Islet of Langerhans (tissue), 1 donor: ENCODE measurements at regions not wholly inside any gene's neighbourhood (a gene's known extent, or its start where the extent isn't known, plus 50 kb on each side); places are given as distances from the start of the nearest gene placed in this dataset.

ENCODE experiments used
- FAIRE-seq: peaks from one replicate; lab custom pipeline; 2011; peaks lifted over from hg19 to GRCh38; lab: Jason Lieb, UNC

DNA sequence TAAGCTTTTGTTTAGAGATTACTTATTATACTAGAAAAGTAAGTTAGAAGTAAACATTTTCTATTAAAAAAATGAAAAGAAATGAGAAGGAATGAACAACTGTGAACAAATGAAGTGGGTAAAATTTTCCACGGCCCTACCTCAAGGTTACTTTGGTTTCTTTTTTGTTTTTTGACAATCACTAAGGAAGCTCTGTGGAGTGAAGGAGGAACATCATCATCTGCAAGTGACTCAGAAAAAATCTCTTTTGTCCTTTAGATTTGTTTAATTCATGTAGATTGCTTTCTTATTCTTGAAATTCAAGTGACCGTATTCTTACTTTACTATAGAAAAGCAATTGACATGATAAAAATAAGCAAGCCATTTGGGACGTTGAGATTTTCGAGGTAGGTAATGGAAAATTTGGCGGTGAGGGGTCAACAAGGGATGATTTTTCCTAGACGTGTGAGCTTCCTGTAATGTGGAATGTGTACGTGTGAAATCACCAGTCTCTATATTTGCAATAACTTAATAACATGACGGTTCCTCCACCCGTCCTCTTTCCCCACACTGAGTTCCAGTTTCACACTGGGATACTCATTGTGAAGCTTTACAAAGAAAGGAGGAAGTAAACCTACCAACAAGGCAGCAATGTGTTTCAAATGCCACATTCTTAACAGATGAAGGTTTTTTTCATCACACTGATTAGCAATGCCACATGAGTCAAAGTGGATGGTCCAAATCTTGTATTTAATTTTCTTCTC lies 62.3 kb upstream of the EGLN3 start:
- FAIRE-seq, result no peak

DNA sequence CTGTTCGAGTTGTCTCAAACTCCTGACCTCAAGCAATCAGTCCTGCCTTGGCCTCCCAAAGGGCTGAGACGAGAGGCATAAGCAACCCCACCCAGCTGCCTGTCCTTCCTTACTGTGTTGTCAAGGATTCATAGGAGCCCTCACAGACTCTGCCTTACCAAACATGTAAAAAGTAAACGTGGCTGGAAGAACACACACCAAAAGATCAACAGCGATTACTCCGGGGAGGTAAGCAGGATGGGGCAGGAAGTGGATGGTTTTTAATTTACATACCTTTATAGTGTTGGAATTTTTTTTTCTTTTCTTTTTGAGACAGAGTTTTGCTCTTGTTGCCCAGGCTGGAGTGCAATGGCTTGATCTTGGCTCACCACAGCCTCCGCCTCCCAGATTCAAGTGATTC lies 61.5 kb upstream of the EGLN3 start:
- no peak for FAIRE-seq

DNA sequence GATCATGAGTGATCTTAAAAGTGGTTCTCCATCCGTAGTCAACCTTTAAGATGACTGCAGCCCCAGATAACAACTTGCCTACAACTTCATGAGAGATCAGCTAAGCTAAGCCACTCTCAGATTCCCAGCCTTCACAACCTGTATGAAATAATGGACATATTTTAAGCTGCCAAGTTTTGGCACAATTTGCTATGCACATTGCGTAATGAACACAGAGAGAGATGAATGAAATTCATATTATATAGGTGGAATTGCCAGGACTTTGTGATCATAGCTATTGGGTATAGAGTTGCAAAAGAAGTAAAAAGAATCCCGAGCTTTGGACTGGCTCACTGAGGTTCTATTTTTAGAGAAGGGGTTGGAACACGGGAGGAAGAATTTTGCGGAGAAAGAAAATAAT lies 59.1 kb upstream of the EGLN3 start:
- no peak for FAIRE-seq

DNA sequence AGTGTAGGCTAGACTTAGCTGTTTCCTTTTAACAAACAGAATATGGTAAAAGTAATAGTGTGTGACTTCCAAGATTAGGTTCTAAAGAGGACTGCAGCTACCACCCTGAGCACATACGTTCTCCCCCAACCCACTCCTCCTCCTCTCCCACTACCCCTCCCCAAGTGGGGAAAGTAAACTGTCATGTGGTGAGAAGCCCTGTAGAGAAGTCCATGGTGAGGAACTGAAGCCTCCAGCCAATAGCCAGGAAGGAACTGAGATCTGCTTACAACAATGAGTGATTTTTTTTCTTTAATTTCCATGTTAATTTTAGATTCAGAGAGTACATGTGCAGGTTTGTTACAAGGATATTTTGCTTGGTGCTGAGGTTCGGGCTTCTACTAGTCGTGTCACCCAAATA lies 57.0 kb upstream of the EGLN3 start:
- no peak for FAIRE-seq

DNA sequence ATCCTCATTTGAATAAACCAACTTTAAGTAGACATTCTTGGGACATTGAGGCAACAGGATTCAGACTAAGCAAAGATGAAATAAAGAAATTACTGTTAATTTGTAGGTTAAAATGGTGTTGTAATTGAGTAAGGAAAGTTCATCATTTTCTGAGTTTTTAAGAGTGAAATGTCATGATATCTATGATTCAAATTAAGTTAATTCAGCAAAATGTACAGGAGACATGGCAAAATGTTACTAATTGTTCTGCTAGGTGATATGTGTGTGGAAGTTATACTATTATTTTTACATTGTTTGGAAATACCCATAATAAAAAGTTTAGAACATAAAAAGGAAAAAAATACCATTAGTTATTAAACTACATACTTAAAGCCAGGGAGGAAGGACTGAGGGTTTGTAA lies 55.0 kb upstream of the EGLN3 start:
- no peak for FAIRE-seq

DNA sequence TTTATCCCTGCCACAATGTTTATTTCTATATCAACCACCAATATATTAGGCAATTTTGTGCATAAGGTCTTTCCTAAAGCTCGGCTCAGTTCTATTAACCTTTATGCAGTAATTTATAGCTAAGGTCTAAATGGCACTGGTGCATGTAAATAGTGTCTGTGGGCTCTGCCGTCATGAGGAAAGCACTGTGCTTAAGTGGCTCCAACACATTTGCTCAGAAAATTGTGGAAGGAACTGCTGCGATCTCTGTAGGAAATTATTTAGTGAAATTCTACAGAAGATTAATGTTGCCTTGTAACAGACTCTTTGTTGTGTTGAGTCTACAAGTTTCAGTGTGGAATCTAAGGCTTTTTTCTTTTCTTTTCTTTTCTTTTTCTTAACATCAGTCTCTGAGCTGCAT lies 54.0 kb upstream of the EGLN3 start:
- FAIRE-seq, result no peak

DNA sequence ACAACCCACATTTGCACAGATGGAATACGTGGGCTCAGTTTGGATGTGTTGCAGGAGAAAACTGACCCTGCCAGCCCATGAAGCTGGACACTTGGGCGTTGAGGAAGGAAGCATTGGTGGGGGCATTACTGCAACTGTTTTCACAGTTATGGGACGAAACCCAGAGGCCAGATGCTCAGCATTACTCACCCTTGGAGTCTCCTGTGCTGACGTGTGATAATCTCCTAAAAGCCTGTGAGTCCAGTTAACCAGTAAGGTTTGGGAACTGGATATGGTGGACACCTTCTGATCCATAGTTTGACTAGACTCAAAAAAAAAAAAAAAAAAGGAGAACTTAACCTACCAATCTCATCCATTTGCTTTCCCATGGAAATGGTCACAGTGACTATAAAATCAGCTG lies 52.8 kb upstream of the EGLN3 start:
- FAIRE-seq, result no peak

DNA sequence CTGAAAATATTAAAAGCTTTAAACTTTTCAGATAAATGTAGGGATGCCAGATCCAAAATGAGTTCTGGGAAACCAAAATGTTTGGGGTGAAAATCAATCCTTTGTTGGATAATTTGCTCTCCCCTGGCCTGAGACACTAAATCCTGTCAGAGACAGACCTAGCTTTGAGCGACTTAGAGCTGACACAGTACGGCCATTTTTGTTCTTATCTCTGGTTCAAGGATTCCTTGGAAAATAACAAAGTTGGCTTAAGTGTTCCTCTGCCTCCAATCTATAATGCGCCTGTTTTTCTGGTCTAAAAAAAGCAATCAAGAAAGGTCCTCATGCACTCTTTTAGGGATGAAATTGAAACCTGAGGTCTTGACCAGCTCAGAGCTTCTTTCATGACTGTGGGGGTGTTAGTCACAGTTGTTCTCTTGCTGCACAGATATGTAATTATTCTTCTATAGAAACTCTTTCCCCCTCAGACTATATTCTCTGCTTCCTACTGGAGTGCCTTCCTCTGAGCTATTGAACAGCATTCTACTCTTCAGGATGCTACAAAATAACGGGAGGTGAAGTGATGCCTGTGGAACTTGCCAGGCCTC lies 52.3 kb upstream of the EGLN3 start:
- FAIRE-seq, result no peak
